ENCODE measurements at regions not wholly inside any gene's neighbourhood (a gene's known extent, or its start where the extent isn't known, plus 50 kb on each side); places are given as distances from the start of the nearest gene placed in this dataset.

GRCh38 chr5:58378613-58379390 is 81.1 kb downstream of the PLK2 start:
- TF ChIP-seq, protein P1, sequence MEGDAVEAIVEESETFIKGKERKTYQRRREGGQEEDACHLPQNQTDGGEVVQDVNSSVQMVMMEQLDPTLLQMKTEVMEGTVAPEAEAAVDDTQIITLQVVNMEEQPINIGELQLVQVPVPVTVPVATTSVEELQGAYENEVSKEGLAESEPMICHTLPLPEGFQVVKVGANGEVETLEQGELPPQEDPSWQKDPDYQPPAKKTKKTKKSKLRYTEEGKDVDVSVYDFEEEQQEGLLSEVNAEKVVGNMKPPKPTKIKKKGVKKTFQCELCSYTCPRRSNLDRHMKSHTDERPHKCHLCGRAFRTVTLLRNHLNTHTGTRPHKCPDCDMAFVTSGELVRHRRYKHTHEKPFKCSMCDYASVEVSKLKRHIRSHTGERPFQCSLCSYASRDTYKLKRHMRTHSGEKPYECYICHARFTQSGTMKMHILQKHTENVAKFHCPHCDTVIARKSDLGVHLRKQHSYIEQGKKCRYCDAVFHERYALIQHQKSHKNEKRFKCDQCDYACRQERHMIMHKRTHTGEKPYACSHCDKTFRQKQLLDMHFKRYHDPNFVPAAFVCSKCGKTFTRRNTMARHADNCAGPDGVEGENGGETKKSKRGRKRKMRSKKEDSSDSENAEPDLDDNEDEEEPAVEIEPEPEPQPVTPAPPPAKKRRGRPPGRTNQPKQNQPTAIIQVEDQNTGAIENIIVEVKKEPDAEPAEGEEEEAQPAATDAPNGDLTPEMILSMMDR (IDR thresholded peaks at IDR 0.05; ENCODE audit: borderline replicate concordance, extremely low read depth, low read length, poor library complexity, severe bottlenecking), result no peak
- TF ChIP-seq EZH2 (IDR thresholded peaks at IDR 0.05; ENCODE audit: borderline replicate concordance, low read depth, low read length, severe bottlenecking), result no peak
